GM21825 (cell line): ENCODE measurements at regions not wholly inside any gene's neighbourhood (a gene's known extent, or its start where the extent isn't known, plus 50 kb on each side); places are given as distances from the start of the nearest gene placed in this dataset.

Experiments used
- ATAC-seq: cut with Tn5 transposase; IDR thresholded peaks from one replicate; pipeline ENCODE4 v1.9.1; 2021; ENCODE audit warnings: mild to moderate bottlenecking, moderate library complexity; ENCODE audit not compliant: unreplicated experiment

- no peak for ATAC-seq
Measured at GRCh38 chr9:27991221-27991620, 417.9 kb upstream of the C9orf72 start.

DNA sequence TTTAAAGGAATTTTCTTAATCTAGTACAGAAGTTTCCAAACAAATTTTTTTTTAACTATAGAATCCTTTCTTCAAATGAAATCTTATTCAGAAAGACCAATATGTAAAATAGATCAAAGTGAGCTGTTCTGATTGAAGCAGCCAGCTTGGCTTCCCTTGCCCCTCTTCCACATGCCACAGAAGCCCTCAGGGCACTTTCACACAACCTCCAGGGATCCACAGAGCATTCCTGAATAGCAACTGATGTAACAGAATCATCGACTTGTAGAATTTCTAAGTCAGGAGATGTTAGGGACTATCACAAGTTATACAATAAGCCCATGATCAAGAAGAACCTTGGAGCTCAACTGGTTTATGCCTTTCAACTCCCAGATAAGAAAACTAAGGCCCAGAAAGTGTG, 427.8 kb upstream of the C9orf72 start:
- ATAC-seq = no peak

GRCh38 chr9:28004900-28005299, 431.6 kb upstream of the C9orf72 start:
- ATAC-seq = no peak

DNA sequence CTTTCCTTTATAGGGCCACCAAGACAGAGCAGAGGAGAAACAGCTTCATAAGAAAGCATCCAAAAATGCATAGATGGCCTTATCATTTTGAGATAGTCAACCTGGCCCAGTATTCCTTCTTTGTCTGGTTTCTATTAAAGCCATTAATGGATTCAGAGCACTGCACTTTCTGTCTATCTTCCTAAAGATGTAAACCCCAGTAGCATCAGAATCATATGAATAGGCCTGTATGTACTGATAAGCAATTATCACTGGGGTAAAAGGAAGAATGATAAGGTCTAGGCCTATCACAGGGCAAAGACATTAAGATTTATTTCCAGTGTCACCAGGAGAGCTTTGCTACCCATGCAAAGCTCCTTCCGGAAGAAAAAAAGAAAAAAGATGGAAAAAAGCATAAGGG, 432.5 kb upstream of the C9orf72 start:
- no peak for ATAC-seq

- ATAC-seq = no peak
Measured at GRCh38 chr9:28007097-28007817, 434.0 kb upstream of the C9orf72 start.

DNA sequence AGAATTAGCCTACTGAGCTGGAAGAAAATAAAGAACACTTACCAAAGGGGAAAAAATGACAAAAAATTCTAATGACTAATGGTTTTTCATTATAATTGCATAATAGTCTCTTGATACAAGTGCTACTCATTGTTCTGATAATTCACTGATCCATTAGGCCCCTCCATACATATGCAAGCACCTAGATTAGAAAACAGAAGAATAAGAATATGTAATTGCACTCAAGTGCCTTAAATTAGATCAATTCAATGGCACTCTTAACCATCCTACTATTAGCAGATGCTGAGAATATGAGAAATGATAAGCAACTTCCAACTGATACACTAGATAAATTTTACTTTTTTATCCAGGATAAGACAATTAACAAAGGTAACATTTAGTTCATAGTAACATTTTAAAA, 440.9 kb upstream of the C9orf72 start:
- ATAC-seq = no peak

DNA sequence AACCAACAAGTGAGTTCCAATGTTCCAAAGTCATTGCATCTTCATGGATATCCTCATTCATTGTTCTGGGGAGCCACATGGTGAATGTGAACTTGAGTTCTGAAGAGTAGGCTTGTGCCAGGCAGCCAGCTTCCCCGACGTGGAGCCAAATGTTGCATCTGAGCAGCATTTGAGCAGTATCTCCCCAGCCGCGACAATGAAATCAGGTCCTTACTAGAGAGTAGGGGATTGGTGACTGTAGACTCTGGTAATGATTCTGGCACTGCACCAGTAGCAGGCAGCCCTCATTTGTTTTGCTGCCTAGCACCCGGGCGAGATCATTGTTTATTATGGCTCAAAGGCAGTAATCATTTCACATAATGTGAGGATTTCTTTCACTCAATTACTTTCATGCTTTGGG, 451.4 kb upstream of the C9orf72 start:
- no peak for ATAC-seq

DNA sequence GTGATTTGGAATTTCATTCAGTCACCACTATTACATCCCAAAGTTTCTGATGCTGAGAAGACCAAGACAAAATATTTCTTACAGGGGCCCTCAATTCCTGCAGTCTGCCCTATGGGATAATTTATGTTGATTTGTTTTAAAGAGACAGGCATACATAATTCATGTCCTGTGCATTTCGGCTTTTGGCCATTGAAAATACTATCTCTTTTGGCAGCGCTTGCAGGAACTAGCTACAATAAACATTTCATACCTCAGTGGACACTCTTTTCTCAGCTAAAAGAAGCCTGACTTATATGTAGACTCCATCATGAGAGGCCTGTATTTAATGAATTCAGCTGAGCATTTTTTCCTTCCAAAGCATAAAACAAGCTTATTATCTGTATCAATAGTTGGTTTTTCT, 451.9 kb upstream of the C9orf72 start:
- no peak for ATAC-seq

DNA sequence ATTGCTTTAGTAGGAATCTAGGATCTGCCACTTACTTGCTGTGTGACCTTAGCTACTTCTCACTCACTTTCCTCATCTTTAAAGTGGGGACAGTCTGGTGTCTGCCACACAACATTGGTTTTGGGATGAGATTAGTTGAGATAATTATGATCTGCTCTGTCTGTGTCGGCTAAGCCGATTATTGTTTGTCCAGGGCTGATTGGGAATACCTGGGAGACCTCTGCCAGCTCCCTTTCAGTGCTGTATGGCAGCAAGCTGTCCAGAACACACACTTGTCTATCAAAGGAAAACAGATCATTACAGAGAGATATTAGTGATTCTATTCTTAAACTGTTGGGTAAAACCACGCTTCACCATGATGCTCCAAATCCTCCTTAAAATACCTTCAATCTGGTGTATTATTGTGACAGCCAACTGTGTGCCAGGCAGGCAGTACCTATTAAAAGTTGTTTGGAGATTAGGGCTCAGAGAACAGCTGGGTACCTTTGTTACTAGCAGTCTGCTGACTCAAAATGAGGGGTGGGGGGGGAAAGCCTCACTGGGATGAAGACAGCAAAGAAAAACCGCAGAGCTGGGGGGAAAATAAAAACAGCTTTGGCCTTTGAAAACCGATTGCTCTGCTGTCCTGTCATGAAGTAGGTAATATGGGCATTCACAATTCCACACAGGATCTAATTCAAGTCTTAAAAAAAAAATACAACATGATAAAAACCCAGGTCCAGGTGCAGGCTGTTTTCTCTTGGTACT, 458.4 kb upstream of the C9orf72 start:
- no peak for ATAC-seq

DNA sequence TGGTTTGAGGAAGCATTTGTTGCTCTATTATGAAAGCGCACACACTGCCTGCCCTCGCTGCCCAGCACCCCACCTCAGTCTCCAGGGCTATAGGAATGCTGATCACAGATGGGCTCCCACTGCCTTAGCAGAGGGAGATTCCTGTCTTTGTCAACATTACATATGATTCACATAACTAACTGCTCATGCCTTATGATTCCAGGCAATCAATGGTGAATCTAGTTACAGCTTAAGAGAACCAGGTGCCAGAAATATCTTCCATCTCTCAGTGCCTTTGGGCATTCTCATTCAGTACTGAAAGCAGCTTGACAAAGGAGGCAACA, 458.9 kb upstream of the C9orf72 start:
- no peak for ATAC-seq

GRCh38 chr9:28034242-28034641, 461.0 kb upstream of the C9orf72 start:
- no peak for ATAC-seq

DNA sequence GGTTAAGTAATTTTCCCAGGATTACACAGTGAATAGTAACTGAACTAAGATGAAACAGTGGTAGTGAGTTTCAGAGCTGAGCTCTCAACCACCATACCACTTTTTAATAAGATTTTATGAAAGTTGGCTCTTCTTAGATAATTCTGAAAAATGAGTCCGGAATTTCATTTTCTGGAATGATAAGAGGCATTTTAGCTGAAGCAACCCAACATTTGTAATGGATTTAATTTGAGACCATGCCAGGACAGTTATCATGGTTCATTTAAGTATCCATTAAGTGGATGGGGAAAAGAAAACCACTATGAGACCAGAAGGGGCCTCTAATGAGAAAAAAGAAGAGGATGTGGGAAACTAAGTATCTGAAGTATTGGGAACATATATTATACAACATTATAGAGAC, 464.7 kb upstream of the C9orf72 start:
- no peak for ATAC-seq

DNA sequence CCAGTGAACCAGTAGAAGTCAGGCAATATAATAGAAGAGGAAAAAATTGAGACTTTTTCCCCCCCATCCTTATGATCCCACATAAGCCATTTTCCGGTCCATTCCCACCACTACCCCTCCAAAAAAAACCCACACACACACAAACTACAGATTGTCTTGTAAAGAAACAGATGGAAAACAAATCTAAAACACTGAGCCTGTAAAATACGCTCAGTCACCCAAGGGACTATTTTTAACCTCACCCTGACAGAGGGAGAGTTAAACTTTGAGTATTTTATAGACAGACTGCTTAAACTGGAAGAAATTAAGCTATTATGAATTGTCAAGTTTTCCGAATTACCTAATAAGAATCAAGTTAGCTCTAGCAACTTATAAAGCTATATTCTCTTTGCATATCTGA, 471.8 kb upstream of the C9orf72 start:
- ATAC-seq = no peak

- ATAC-seq = no peak
Measured at GRCh38 chr9:28050046-28050445, 476.8 kb upstream of the C9orf72 start.

DNA sequence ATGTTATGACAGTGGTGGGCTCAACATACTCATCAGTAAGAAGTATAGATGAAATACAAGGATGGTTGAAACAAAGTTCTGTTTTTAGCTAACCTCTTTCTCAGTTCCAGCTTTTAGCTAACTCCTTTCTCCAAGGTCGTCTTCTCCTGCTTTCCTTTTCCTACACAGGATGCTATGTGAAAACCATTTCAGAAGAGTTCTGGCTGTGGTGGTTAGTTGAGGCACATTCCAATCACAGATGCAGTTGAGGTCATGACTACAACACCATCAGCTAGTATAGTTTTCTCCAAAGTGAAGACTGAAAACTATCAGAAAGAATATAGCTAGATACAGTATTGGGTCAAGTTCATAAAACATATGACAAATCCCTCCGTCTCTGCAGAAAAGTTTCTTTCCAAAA, 477.7 kb upstream of the C9orf72 start:
- ATAC-seq = no peak

DNA sequence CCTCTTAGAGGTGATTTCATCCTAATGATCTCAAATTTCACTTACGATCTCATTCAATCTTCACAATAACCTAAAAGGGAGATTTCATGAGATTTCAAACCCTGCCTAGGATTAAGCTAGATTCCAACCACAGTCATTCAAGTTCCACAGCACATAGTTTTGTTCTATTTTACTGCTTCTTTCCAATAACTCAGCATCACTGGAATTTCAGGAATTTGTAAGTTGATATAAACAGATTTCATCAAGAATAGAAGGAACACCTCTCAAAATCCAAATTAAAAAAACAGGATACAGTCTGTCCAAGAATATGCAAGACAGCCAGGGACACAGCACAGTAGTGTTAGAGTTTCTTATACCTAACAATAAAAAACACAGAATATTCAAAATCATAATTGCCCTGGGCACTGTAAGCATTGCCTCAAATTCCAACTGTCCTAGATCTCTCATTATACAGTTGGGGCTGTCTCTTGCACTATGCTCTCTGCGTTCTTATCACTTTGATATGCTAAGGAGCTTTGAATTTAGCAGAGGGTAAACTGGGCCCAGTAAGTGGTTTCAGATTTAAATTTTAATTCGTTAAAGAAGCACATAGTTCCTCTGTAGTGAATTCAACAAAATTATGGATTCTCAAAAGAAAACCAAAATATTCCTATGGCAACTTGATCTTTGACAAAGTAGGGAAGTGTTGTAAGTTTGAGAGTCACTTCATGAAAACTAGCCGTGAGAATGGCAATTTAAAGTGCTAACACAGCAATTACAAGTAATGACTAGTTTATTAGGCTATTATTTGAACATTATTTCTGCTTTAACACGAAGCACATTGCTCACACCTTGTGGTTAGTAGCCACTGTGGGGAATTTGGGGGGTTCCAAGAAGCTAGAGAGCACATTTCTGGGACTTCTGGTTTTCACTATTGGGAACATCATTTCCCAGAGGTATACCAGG, 478.6 kb upstream of the C9orf72 start:
- ATAC-seq = no peak

GRCh38 chr9:28053096-28053777, 480.0 kb upstream of the C9orf72 start:
- no peak for ATAC-seq

GRCh38 chr9:28056006-28056405, 482.7 kb upstream of the C9orf72 start:
- no peak for ATAC-seq

DNA sequence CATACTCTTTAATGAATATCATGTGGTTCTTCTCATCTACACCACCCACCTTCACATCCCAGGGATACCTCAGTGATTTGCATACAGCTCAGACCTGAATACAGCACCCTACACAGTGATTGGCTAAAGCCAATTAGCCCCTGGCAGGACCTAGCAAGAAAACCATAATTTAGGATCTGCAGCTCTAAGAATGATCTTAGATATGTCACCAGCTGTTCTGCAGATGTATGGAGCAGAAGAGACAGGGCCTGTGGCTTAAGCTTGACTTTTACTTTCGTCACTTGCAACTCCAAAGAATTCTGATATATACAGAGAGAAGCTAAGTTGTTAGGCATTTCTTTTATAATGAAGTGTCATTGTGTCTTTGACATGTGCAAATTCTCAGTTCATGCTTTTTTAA, 483.2 kb upstream of the C9orf72 start:
- ATAC-seq = no peak

GRCh38 chr9:28059192-28059591, 485.9 kb upstream of the C9orf72 start:
- no peak for ATAC-seq

GRCh38 chr9:28064241-28064815, 491.0 kb upstream of the C9orf72 start:
- no peak for ATAC-seq
